Prostate gland (tissue), 2 donors: ENCODE measurements at regions not wholly inside any gene's neighbourhood (a gene's known extent, or its start where the extent isn't known, plus 50 kb on each side); places are given as distances from the start of the nearest gene placed in this dataset.

Source experiments
- POLR2A ChIP-seq: fragments of 450-650 bp; IDR thresholded peaks from one replicate; pipeline ENCODE4 v1.6.1; 2016; ENCODE audit warnings: antibody characterized with exemption, mild to moderate bottlenecking
- POLR2AphosphoS5 ChIP-seq: sonication (generic); formaldehyde crosslinking; IDR thresholded peaks from one replicate; pipeline ENCODE4 v1.6.1; 2017; ENCODE audit warnings: antibody characterized with exemption
- TF ChIP-seq, protein P1 (sequence below), 4 experiments: fragments of 200-600 bp in 2 of 4; fragments of 450-650 bp in 2 of 4; sonication (generic) in 2 of 4; IDR thresholded peaks; 1 replicate in 3 of 4; 2 replicates in 1 of 4; pipeline ENCODE4 v1.5.1; 2016 to 2019; ENCODE audit warnings: antibody characterized with exemption in 4 of 4, mild to moderate bottlenecking in 2 of 4, moderate library complexity in 2 of 4

GRCh38 chr11:95294701-95295100, 63.7 kb upstream of the SESN3 start:
- TF ChIP-seq, protein P1, sequence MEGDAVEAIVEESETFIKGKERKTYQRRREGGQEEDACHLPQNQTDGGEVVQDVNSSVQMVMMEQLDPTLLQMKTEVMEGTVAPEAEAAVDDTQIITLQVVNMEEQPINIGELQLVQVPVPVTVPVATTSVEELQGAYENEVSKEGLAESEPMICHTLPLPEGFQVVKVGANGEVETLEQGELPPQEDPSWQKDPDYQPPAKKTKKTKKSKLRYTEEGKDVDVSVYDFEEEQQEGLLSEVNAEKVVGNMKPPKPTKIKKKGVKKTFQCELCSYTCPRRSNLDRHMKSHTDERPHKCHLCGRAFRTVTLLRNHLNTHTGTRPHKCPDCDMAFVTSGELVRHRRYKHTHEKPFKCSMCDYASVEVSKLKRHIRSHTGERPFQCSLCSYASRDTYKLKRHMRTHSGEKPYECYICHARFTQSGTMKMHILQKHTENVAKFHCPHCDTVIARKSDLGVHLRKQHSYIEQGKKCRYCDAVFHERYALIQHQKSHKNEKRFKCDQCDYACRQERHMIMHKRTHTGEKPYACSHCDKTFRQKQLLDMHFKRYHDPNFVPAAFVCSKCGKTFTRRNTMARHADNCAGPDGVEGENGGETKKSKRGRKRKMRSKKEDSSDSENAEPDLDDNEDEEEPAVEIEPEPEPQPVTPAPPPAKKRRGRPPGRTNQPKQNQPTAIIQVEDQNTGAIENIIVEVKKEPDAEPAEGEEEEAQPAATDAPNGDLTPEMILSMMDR (IDR thresholded peaks at IDR 0.05), result no peak
- TF ChIP-seq POLR2AphosphoS5 (no peak), POLR2A (no peak)
